Dendritic cell treated with granulocyte-macrophage colony-stimulating factor and Interleukin-4, amounts not matched to agents 40 ng/mL and 50 ng/mL, for 4 days (primary cell): ENCODE measurements at regions not wholly inside any gene's neighbourhood (a gene's known extent, or its start where the extent isn't known, plus 50 kb on each side); places are given as distances from the start of the nearest gene placed in this dataset.

Experiments
- H3K27ac Mint-ChIP-seq: one replicate; pipeline ENCODE4 v1.8.0; 2022; ENCODE audit warnings: mild to moderate bottlenecking, mixed read lengths
- H3K27me3 Mint-ChIP-seq: one replicate; pipeline ENCODE4 v1.8.0; 2022; ENCODE audit warnings: mild to moderate bottlenecking, mixed read lengths
- H3K36me3 Mint-ChIP-seq: one replicate; pipeline ENCODE4 v1.8.0; 2022; ENCODE audit warnings: low read depth, mixed read lengths
- H3K4me1 Mint-ChIP-seq: one replicate; pipeline ENCODE4 v1.8.0; 2022; ENCODE audit warnings: low read depth, mixed read lengths
- H3K4me3 Mint-ChIP-seq: one replicate; pipeline ENCODE4 v1.8.0; 2022; ENCODE audit warnings: mild to moderate bottlenecking, moderate library complexity, mixed read lengths
- H3K9me3 Mint-ChIP-seq: one replicate; pipeline ENCODE4 v1.8.0; 2022; ENCODE audit warnings: mixed read lengths
- intact Hi-C: fragments of 100-400 bp; cut with micrococcal nuclease; formaldehyde crosslinking; loops from one replicate; pipeline ENCODE4 v1.15.0; 2022

- Mint-ChIP-seq H3K36me3 (no peaks in the 10 kb centered on the region), H3K4me3 (no peak overlapping the region), H3K9me3 (no peaks in the 10 kb centered on the region), H3K27ac (no peak overlapping the region), H3K27me3 (no peaks in the 10 kb centered on the region), H3K4me1 (no peaks in the 10 kb centered on the region)
- intact Hi-C loops = no loop called here
These were observed 437.9 kb downstream of the PIK3R1 start for GRCh38 chr5:68653471-68653870.

- Mint-ChIP-seq H3K4me3 (no peak overlapping the region), H3K27me3 (peaks cover 2% of the 10 kb centered on the region), H3K36me3 (no peaks in the 10 kb centered on the region), H3K27ac (no peak overlapping the region), H3K9me3 (no peaks in the 10 kb centered on the region), H3K4me1 (no peaks in the 10 kb centered on the region)
- intact Hi-C loops = no loop called here
These were observed 436.5 kb upstream of the SLC30A5 start for GRCh38 chr5:68657055-68657961.

GRCh38 chr5:68658810-68659372 is 434.9 kb upstream of the SLC30A5 start:
- no peaks in the 10 kb centered on the region for H3K36me3 Mint-ChIP-seq
- no peaks in the 10 kb centered on the region for H3K4me1 Mint-ChIP-seq
- H3K27ac Mint-ChIP-seq = no peak overlapping the region
- H3K9me3 Mint-ChIP-seq = no peaks in the 10 kb centered on the region
- peaks cover 2% of the 10 kb centered on the region for H3K27me3 Mint-ChIP-seq
- H3K4me3 Mint-ChIP-seq = no peak overlapping the region
- intact Hi-C loops = no loop called here

GRCh38 chr5:68659881-68660280 is 433.9 kb upstream of the SLC30A5 start:
- intact Hi-C loops = no loop called here
- Mint-ChIP-seq H3K36me3 (no peaks in the 10 kb centered on the region), H3K27me3 (peaks cover 2% of the 10 kb centered on the region), H3K4me3 (no peak overlapping the region), H3K27ac (no peak overlapping the region), H3K9me3 (no peaks in the 10 kb centered on the region), H3K4me1 (no peaks in the 10 kb centered on the region)

GRCh38 chr5:68661237-68661636 is 432.6 kb upstream of the SLC30A5 start:
- H3K27ac Mint-ChIP-seq = no peak overlapping the region
- intact Hi-C loops = no loop called here
- no peaks in the 10 kb centered on the region for H3K4me1 Mint-ChIP-seq

GRCh38 chr5:68662804-68663307 is 431.0 kb upstream of the SLC30A5 start:
- no peaks in the 10 kb centered on the region for H3K9me3 Mint-ChIP-seq
- H3K27ac Mint-ChIP-seq = no peak overlapping the region
- no peaks in the 10 kb centered on the region for H3K4me1 Mint-ChIP-seq
- intact Hi-C loops = no loop called here
- H3K4me3 Mint-ChIP-seq = no peak overlapping the region
- H3K27me3 Mint-ChIP-seq = peaks cover 2% of the 10 kb centered on the region
- no peaks in the 10 kb centered on the region for H3K36me3 Mint-ChIP-seq

More at GRCh38 chr5:68661237-68661636, 432.6 kb upstream of the SLC30A5 start:
- Mint-ChIP-seq H3K4me3 (no peak overlapping the region), H3K27me3 (peaks cover 2% of the 10 kb centered on the region), H3K36me3 (no peaks in the 10 kb centered on the region), H3K9me3 (no peaks in the 10 kb centered on the region)

GRCh38 chr5:68669864-68670575 is 423.8 kb upstream of the SLC30A5 start:
- H3K27ac Mint-ChIP-seq = no peak overlapping the region
- no peaks in the 10 kb centered on the region for H3K27me3 Mint-ChIP-seq
- peaks cover 23% of the 10 kb centered on the region for H3K4me1 Mint-ChIP-seq
- H3K9me3 Mint-ChIP-seq = no peaks in the 10 kb centered on the region
- intact Hi-C loops = loop anchor here (10.0 kb wide), 1 partner anchor 385 kb away; no protein-coding TSS in a partner anchor
- no peak overlapping the region for H3K4me3 Mint-ChIP-seq
- no peaks in the 10 kb centered on the region for H3K36me3 Mint-ChIP-seq

- Mint-ChIP-seq H3K27ac (no peak overlapping the region), H3K9me3 (no peaks in the 10 kb centered on the region), H3K4me3 (peak overlapping the region; percentile 43), H3K27me3 (no peaks in the 10 kb centered on the region), H3K36me3 (no peaks in the 10 kb centered on the region), H3K4me1 (peaks cover 23% of the 10 kb centered on the region)
- intact Hi-C loops = loop anchor here (10.0 kb wide), 1 partner anchor 388 kb away; no protein-coding TSS in a partner anchor
These were observed 420.6 kb upstream of the SLC30A5 start for GRCh38 chr5:68673106-68673822.

GRCh38 chr5:68673823-68674180 is 420.0 kb upstream of the SLC30A5 start:
- Mint-ChIP-seq H3K36me3 (no peaks in the 10 kb centered on the region), H3K27ac (no peak overlapping the region), H3K9me3 (no peaks in the 10 kb centered on the region), H3K4me3 (no peak overlapping the region), H3K4me1 (peaks cover 23% of the 10 kb centered on the region), H3K27me3 (no peaks in the 10 kb centered on the region)
- intact Hi-C loops = loop anchor here (10.0 kb wide), 1 partner anchor 389 kb away; no protein-coding TSS in a partner anchor

- intact Hi-C loops = loop anchor here (10.0 kb wide), 1 partner anchor 394 kb away; no protein-coding TSS in a partner anchor
- Mint-ChIP-seq H3K4me1 (no peaks in the 10 kb centered on the region), H3K36me3 (no peaks in the 10 kb centered on the region), H3K9me3 (no peaks in the 10 kb centered on the region), H3K4me3 (no peak overlapping the region), H3K27me3 (no peaks in the 10 kb centered on the region), H3K27ac (no peak overlapping the region)
These were observed 414.8 kb upstream of the SLC30A5 start for GRCh38 chr5:68679041-68679440.

- intact Hi-C loops = no loop called here
- Mint-ChIP-seq H3K27ac (no peak overlapping the region), H3K4me3 (no peak overlapping the region)
These were observed 413.4 kb upstream of the SLC30A5 start for GRCh38 chr5:68680366-68680765.

GRCh38 chr5:68681929-68682328 is 411.9 kb upstream of the SLC30A5 start:
- Mint-ChIP-seq H3K27ac (no peak overlapping the region), H3K27me3 (no peaks in the 10 kb centered on the region), H3K4me3 (no peak overlapping the region), H3K9me3 (no peaks in the 10 kb centered on the region), H3K4me1 (no peaks in the 10 kb centered on the region), H3K36me3 (no peaks in the 10 kb centered on the region)
- intact Hi-C loops = no loop called here

More at GRCh38 chr5:68680366-68680765, 413.4 kb upstream of the SLC30A5 start:
- Mint-ChIP-seq H3K9me3 (no peaks in the 10 kb centered on the region), H3K27me3 (no peaks in the 10 kb centered on the region), H3K36me3 (no peaks in the 10 kb centered on the region), H3K4me1 (no peaks in the 10 kb centered on the region)

GRCh38 chr5:68682400-68683160 is 411.2 kb upstream of the SLC30A5 start:
- no peaks in the 10 kb centered on the region for H3K4me1 Mint-ChIP-seq
- H3K27me3 Mint-ChIP-seq = no peaks in the 10 kb centered on the region
- H3K36me3 Mint-ChIP-seq = no peaks in the 10 kb centered on the region
- H3K27ac Mint-ChIP-seq = no peak overlapping the region
- H3K4me3 Mint-ChIP-seq = no peak overlapping the region
- intact Hi-C loops = no loop called here
- no peaks in the 10 kb centered on the region for H3K9me3 Mint-ChIP-seq
